HG03045 (cell line): ENCODE measurements at regions not wholly inside any gene's neighbourhood (a gene's known extent, or its start where the extent isn't known, plus 50 kb on each side); places are given as distances from the start of the nearest gene placed in this dataset.

ENCODE experiments used
- ATAC-seq: cut with Tn5 transposase; IDR thresholded peaks from one replicate; pipeline ENCODE4 v1.9.1; 2021; ENCODE audit warnings: mild to moderate bottlenecking, moderate library complexity; ENCODE audit not compliant: unreplicated experiment

- ATAC-seq = no peak
These were observed 126.7 kb downstream of the QPCT start for GRCh38 chr2:37471104-37471503.

- ATAC-seq = no peak
These were observed 127.6 kb downstream of the QPCT start for GRCh38 chr2:37471994-37472393.

- ATAC-seq = no peak
These were observed 128.5 kb downstream of the QPCT start for GRCh38 chr2:37472959-37473358.

GRCh38 chr2:37476411-37476810, 132.0 kb downstream of the QPCT start:
- ATAC-seq = no peak

- no peak for ATAC-seq
These were observed 133.5 kb downstream of the QPCT start for GRCh38 chr2:37477921-37478320.

- no peak for ATAC-seq
These were observed 136.8 kb downstream of the QPCT start for GRCh38 chr2:37481244-37481643.

- ATAC-seq = no peak
These were observed 144.6 kb downstream of the QPCT start for GRCh38 chr2:37489041-37489456.

GRCh38 chr2:37489536-37489935, 145.1 kb downstream of the QPCT start:
- ATAC-seq = no peak

- ATAC-seq = no peak
These were observed 149.0 kb downstream of the QPCT start for GRCh38 chr2:37493425-37493824.

GRCh38 chr2:37499113-37499512, 154.7 kb downstream of the QPCT start:
- ATAC-seq = no peak

GRCh38 chr2:37500031-37500430, 155.6 kb downstream of the QPCT start:
- ATAC-seq = no peak

GRCh38 chr2:37501113-37501512, 156.7 kb downstream of the QPCT start:
- no peak for ATAC-seq

GRCh38 chr2:37506407-37507050, 162.1 kb downstream of the QPCT start:
- ATAC-seq = no peak

GRCh38 chr2:37507051-37507410, 162.6 kb downstream of the QPCT start:
- ATAC-seq = no peak

GRCh38 chr2:37507703-37508102, 163.3 kb downstream of the QPCT start:
- ATAC-seq = no peak

- ATAC-seq = no peak
These were observed 158.5 kb downstream of the CDC42EP3 start for GRCh38 chr2:37512971-37513370.

- ATAC-seq = no peak
These were observed 147.6 kb downstream of the CDC42EP3 start for GRCh38 chr2:37523814-37524362.

- ATAC-seq = no peak
These were observed 145.1 kb downstream of the CDC42EP3 start for GRCh38 chr2:37526323-37526722.

GRCh38 chr2:37526856-37527255, 144.6 kb downstream of the CDC42EP3 start:
- no peak for ATAC-seq

GRCh38 chr2:37527361-37527760, 144.1 kb downstream of the CDC42EP3 start:
- no peak for ATAC-seq

- no peak for ATAC-seq
These were observed 141.5 kb downstream of the CDC42EP3 start for GRCh38 chr2:37529830-37530415.

- no peak for ATAC-seq
These were observed 138.9 kb downstream of the CDC42EP3 start for GRCh38 chr2:37532503-37532902.

- ATAC-seq = no peak
These were observed 134.1 kb downstream of the CDC42EP3 start for GRCh38 chr2:37537316-37537715.
